ENCODE measurements at regions not wholly inside any gene's neighbourhood (a gene's known extent, or its start where the extent isn't known, plus 50 kb on each side); places are given as distances from the start of the nearest gene placed in this dataset.

- Histone ChIP-seq H3K4me3 (no peak overlapping the region), H3K4me1 (no peaks in the 10 kb centered on the region), H3K9me3 (no peaks in the 10 kb centered on the region), H3K27ac (no peak overlapping the region), H3K36me3 (no peaks in the 10 kb centered on the region), H3K27me3 (no peaks in the 10 kb centered on the region)
- no peak for DNase-seq (ENCODE audit: low spot score in 2 of 2)
- intact Hi-C loops (cut with DNase I): no loop called here
- TF ChIP-seq, protein P1, sequence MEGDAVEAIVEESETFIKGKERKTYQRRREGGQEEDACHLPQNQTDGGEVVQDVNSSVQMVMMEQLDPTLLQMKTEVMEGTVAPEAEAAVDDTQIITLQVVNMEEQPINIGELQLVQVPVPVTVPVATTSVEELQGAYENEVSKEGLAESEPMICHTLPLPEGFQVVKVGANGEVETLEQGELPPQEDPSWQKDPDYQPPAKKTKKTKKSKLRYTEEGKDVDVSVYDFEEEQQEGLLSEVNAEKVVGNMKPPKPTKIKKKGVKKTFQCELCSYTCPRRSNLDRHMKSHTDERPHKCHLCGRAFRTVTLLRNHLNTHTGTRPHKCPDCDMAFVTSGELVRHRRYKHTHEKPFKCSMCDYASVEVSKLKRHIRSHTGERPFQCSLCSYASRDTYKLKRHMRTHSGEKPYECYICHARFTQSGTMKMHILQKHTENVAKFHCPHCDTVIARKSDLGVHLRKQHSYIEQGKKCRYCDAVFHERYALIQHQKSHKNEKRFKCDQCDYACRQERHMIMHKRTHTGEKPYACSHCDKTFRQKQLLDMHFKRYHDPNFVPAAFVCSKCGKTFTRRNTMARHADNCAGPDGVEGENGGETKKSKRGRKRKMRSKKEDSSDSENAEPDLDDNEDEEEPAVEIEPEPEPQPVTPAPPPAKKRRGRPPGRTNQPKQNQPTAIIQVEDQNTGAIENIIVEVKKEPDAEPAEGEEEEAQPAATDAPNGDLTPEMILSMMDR (IDR thresholded peaks at IDR 0.05): no peak
Observed at GRCh38 chr3:162366166-162366766, 869.7 kb downstream of the OTOL1 start.

DNA sequence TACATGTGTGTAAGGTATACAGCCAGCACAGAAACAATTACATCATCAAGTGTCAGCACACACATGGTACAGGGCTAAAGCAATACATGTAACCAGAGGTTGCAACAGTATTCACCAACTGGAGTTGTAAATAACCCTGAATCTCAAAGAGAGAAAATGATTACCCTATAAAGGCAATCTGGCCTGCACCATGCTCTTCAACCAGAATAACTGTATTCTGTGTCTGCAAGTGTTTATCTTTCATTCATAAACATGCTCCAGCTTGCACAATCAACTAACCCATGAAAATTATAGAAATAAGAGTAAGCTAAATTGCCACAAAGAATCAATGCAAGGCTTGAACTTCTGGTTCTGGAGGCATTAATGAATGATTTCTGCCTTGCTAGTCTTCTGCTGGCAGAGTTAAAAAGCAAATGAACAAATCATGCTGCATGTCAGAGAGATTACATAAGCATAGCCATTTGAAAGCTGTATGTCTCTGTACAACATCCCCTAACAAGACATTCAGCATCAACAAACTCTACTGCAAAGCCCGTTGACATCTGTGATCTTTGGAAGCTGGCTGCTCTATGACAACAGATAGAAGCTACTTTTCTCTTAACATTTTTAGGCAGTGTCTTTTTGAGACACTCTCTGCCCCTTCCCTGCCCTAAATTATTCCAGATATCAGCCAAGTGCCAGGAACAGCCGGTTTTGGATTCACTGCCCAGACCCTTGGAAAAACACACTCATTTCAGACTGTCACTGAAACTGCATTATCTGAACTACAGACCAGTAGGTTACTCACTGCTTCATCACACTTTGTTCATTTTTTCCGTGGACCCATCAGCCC is 871.0 kb downstream of the OTOL1 start:
- Histone ChIP-seq H3K27me3 (no peaks in the 10 kb centered on the region), H3K4me1 (no peaks in the 10 kb centered on the region), H3K27ac (no peak overlapping the region), H3K4me3 (no peak overlapping the region), H3K9me3 (no peaks in the 10 kb centered on the region), H3K36me3 (no peaks in the 10 kb centered on the region)
- no peak for DNase-seq (ENCODE audit: low spot score in 2 of 2)
- intact Hi-C loops (cut with DNase I): no loop called here
- TF ChIP-seq, protein P1 (IDR thresholded peaks at IDR 0.05): no peak

DNA sequence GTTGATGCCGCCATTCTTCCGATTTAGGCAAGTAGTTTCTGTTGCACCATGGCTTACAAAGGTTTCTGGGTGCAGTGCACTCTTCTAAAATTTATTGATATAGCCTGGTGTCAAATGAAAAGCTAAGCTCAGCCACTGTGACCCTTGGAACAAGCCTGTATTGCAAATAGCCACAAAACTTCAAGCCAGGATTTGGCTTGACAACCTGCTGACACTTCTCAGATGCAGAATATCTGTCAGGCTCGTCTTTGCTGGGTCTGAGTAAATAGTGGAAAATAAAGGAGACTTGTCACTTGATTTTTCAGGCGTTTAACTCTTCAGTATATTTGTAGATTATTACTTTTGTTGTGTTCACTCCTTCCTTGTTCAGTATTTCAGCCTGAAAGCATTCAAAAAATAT is 871.8 kb downstream of the OTOL1 start:
- Histone ChIP-seq H3K36me3 (no peaks in the 10 kb centered on the region), H3K4me3 (no peak overlapping the region), H3K4me1 (no peaks in the 10 kb centered on the region), H3K27ac (no peak overlapping the region), H3K27me3 (no peaks in the 10 kb centered on the region), H3K9me3 (no peaks in the 10 kb centered on the region)
- DNase-seq (ENCODE audit: low spot score in 2 of 2): no peak
- intact Hi-C loops (cut with DNase I): no loop called here
- TF ChIP-seq, protein P1 (IDR thresholded peaks at IDR 0.05): no peak

GRCh38 chr3:162369306-162369705 is 872.7 kb downstream of the OTOL1 start:
- DNase-seq (ENCODE audit: low spot score in 2 of 2): no peak
- Histone ChIP-seq H3K9me3 (no peaks in the 10 kb centered on the region), H3K4me1 (no peaks in the 10 kb centered on the region), H3K27ac (no peak overlapping the region), H3K4me3 (no peak overlapping the region), H3K36me3 (no peaks in the 10 kb centered on the region), H3K27me3 (no peaks in the 10 kb centered on the region)
- intact Hi-C loops (cut with DNase I): no loop called here
- TF ChIP-seq, protein P1 (IDR thresholded peaks at IDR 0.05): no peak

DNA sequence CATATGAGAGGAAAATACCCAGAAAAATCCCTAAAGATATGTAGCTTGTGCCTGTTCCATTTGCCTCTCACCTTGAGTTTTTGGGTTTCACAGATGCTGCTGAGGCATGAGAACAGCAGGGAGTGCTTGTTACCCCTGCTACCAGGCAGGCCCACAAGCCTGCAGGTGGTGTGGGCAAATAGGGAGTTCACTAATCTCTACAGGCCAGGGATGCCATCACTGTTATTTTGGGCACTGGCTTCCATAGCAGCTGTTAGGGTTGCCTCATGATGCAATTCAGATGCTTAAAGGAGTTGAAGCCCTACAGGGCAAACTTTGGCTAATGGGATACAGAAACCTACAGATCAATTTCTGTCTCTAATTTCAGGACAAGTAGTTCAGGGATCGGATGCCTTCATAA is 873.5 kb downstream of the OTOL1 start:
- H3K9me3 ChIP-seq: no peaks in the 10 kb centered on the region
- H3K27ac ChIP-seq: no peak overlapping the region
- no peaks in the 10 kb centered on the region for H3K27me3 ChIP-seq
- H3K36me3 ChIP-seq: no peaks in the 10 kb centered on the region
- no peak for DNase-seq (ENCODE audit: low spot score in 2 of 2)
- no peak overlapping the region for H3K4me3 ChIP-seq
- no peaks in the 10 kb centered on the region for H3K4me1 ChIP-seq
- intact Hi-C loops (cut with DNase I): no loop called here
- TF ChIP-seq, protein P1 (IDR thresholded peaks at IDR 0.05): no peak
